Ishikawa (cell line): ENCODE measurements at regions not wholly inside any gene's neighbourhood (a gene's known extent, or its start where the extent isn't known, plus 50 kb on each side); places are given as distances from the start of the nearest gene placed in this dataset.

Experiments
- CEBPB ChIP-seq: IDR thresholded peaks from 2 replicates; pipeline ENCODE4 v1.6.1; 2012
- EP300 ChIP-seq: IDR thresholded peaks from 2 replicates; pipeline ENCODE4 v1.6.1; 2012; ENCODE audit warnings: borderline replicate concordance
- FOXM1 ChIP-seq: IDR thresholded peaks from 2 replicates; pipeline ENCODE4 v1.6.1; 2012; ENCODE audit warnings: low read depth, borderline replicate concordance
- RAD21 ChIP-seq: IDR thresholded peaks from 2 replicates; pipeline ENCODE4 v1.6.1; 2012; ENCODE audit warnings: low read depth
- TAF1 ChIP-seq: IDR thresholded peaks from 2 replicates; pipeline ENCODE4 v1.6.1; 2012; ENCODE audit warnings: low read depth, mild to moderate bottlenecking
- TCF12 ChIP-seq: IDR thresholded peaks from 2 replicates; pipeline ENCODE4 v1.6.1; 2012; ENCODE audit warnings: low read depth
- YY1 ChIP-seq: IDR thresholded peaks from 2 replicates; pipeline ENCODE4 v1.6.1; 2012; ENCODE audit warnings: low read depth
- TF ChIP-seq, protein P1 (sequence below): IDR thresholded peaks from 2 replicates; pipeline ENCODE4 v1.6.1; 2012; ENCODE audit warnings: low read depth, mild to moderate bottlenecking
- TF ChIP-seq, protein P2 (sequence below): IDR thresholded peaks from 2 replicates; pipeline ENCODE4 v1.6.1; 2012
- TF ChIP-seq, protein P3 (sequence below): IDR thresholded peaks from 2 replicates; pipeline ENCODE4 v1.6.1; 2012

DNA sequence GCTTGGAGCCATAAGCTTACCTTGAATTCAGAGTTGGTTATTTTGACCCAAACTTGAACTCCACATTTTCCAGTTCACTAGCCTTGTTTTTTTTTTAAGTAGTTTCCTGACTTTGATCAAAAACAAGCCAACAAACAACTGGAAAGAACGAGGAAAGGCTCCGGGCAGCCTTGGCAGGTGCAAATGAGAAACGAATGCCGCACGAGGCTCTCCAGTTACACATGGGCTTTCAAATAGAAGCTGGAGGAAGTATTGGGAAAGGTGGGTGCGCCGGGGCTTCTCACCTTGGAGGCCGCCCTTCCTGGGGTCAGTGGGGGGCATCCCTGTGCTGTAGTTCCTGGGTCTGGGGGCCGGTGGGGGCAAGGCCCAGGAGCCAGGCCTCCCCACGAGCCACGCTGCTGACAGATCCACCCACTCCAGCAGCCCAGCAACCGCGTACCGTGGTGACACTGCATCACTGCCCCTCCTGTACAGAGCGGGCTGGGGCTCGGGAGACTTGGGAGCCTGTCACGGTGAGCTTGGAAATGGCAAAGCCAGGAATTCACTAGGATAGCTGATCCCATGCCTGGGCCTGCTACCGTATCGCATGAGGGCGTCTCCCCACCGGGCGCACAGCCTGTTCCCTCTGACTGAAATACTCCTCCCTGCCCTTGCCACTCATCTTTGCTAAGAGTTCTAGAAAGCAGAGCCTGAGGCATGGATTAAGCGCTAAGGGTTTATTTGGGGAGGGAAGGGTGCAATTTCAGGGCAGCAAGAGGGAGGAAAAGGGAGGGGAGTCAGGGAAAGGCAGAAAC lies 50.9 kb upstream of the ADRA2C start:
- TF ChIP-seq, protein P1, sequence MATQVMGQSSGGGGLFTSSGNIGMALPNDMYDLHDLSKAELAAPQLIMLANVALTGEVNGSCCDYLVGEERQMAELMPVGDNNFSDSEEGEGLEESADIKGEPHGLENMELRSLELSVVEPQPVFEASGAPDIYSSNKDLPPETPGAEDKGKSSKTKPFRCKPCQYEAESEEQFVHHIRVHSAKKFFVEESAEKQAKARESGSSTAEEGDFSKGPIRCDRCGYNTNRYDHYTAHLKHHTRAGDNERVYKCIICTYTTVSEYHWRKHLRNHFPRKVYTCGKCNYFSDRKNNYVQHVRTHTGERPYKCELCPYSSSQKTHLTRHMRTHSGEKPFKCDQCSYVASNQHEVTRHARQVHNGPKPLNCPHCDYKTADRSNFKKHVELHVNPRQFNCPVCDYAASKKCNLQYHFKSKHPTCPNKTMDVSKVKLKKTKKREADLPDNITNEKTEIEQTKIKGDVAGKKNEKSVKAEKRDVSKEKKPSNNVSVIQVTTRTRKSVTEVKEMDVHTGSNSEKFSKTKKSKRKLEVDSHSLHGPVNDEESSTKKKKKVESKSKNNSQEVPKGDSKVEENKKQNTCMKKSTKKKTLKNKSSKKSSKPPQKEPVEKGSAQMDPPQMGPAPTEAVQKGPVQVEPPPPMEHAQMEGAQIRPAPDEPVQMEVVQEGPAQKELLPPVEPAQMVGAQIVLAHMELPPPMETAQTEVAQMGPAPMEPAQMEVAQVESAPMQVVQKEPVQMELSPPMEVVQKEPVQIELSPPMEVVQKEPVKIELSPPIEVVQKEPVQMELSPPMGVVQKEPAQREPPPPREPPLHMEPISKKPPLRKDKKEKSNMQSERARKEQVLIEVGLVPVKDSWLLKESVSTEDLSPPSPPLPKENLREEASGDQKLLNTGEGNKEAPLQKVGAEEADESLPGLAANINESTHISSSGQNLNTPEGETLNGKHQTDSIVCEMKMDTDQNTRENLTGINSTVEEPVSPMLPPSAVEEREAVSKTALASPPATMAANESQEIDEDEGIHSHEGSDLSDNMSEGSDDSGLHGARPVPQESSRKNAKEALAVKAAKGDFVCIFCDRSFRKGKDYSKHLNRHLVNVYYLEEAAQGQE: no peak
- no peak for TF ChIP-seq TAF1
- TF ChIP-seq CEBPB: no peak
- TF ChIP-seq, protein P2, sequence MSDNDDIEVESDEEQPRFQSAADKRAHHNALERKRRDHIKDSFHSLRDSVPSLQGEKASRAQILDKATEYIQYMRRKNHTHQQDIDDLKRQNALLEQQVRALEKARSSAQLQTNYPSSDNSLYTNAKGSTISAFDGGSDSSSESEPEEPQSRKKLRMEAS: no peak; the same call in 1 of the 2 replicates
- no peak for TF ChIP-seq EP300
- TF ChIP-seq, protein P3, sequence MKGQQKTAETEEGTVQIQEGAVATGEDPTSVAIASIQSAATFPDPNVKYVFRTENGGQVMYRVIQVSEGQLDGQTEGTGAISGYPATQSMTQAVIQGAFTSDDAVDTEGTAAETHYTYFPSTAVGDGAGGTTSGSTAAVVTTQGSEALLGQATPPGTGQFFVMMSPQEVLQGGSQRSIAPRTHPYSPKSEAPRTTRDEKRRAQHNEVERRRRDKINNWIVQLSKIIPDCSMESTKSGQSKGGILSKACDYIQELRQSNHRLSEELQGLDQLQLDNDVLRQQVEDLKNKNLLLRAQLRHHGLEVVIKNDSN: no peak
- no peak for TF ChIP-seq RAD21
- TF ChIP-seq YY1: no peak
- no peak for TF ChIP-seq FOXM1
- no peak for TF ChIP-seq TCF12
